HG02623 (cell line): ENCODE measurements at regions not wholly inside any gene's neighbourhood (a gene's known extent, or its start where the extent isn't known, plus 50 kb on each side); places are given as distances from the start of the nearest gene placed in this dataset.

Experiments
- ATAC-seq: cut with Tn5 transposase; IDR thresholded peaks from one replicate; pipeline ENCODE4 v1.9.1; 2021; ENCODE audit warnings: moderate library complexity; ENCODE audit not compliant: unreplicated experiment

GRCh38 chr2:64361151-64361938, 92.6 kb upstream of the LGALSL start:
- no peak for ATAC-seq

- no peak for ATAC-seq
These were observed 91.4 kb upstream of the LGALSL start for GRCh38 chr2:64362562-64363026.

- no peak for ATAC-seq
These were observed 90.8 kb upstream of the LGALSL start for GRCh38 chr2:64363140-64363539.

- ATAC-seq: no peak
These were observed 90.1 kb upstream of the LGALSL start for GRCh38 chr2:64363848-64364247.

- no peak for ATAC-seq
These were observed 86.3 kb upstream of the LGALSL start for GRCh38 chr2:64367444-64368232.

GRCh38 chr2:64369706-64370105, 84.3 kb upstream of the LGALSL start:
- ATAC-seq: no peak

GRCh38 chr2:64371727-64372126, 82.2 kb upstream of the LGALSL start:
- no peak for ATAC-seq

GRCh38 chr2:64374686-64375085, 79.3 kb upstream of the LGALSL start:
- no peak for ATAC-seq

- ATAC-seq: no peak
These were observed 77.0 kb upstream of the LGALSL start for GRCh38 chr2:64376926-64377325.

GRCh38 chr2:64379186-64379585, 74.8 kb upstream of the LGALSL start:
- ATAC-seq: no peak

- no peak for ATAC-seq
These were observed 73.0 kb upstream of the LGALSL start for GRCh38 chr2:64380853-64381527.

GRCh38 chr2:64383016-64383591, 70.9 kb upstream of the LGALSL start:
- ATAC-seq: no peak

GRCh38 chr2:64383881-64384280, 70.1 kb upstream of the LGALSL start:
- ATAC-seq: no peak

- ATAC-seq: no peak
These were observed 67.3 kb upstream of the LGALSL start for GRCh38 chr2:64386676-64387075.

GRCh38 chr2:64390586-64390985, 63.4 kb upstream of the LGALSL start:
- no peak for ATAC-seq

GRCh38 chr2:64391424-64391823, 62.5 kb upstream of the LGALSL start:
- no peak for ATAC-seq

- ATAC-seq: no peak
These were observed 62.0 kb upstream of the LGALSL start for GRCh38 chr2:64391940-64392339.

- ATAC-seq: no peak
These were observed 61.4 kb upstream of the LGALSL start for GRCh38 chr2:64392529-64392928.

GRCh38 chr2:64393383-64394010, 60.5 kb upstream of the LGALSL start:
- no peak for ATAC-seq

GRCh38 chr2:64394153-64394552, 59.8 kb upstream of the LGALSL start:
- no peak for ATAC-seq

GRCh38 chr2:64396001-64396400, 58.0 kb upstream of the LGALSL start:
- ATAC-seq: no peak
